Stomach smooth muscle (tissue), 2 donors: ENCODE measurements at regions not wholly inside any gene's neighbourhood (a gene's known extent, or its start where the extent isn't known, plus 50 kb on each side); places are given as distances from the start of the nearest gene placed in this dataset.

Experiments
- H3K27ac ChIP-seq: one replicate; pipeline ENCODE4 v1.7.0; 2013; ENCODE audit warnings: mild to moderate bottlenecking, low read length, inconsistent platforms
- H3K27me3 ChIP-seq, 2 donors: one replicate each; pipeline ENCODE4 v1.7.0; 2013; ENCODE audit warnings: low read length in 2 of 2; ENCODE audit not compliant: insufficient read depth in 2 of 2, control insufficient read depth in 1 of 2
- H3K36me3 ChIP-seq, 2 donors: one replicate each; pipeline ENCODE4 v1.7.0; 2013; ENCODE audit warnings: low read length in 2 of 2; ENCODE audit not compliant: control insufficient read depth in 2 of 2, insufficient read depth in 2 of 2
- H3K4me1 ChIP-seq: one replicate; pipeline ENCODE4 v1.7.0; 2013; ENCODE audit warnings: low read length; ENCODE audit not compliant: control insufficient read depth, insufficient read depth
- H3K4me3 ChIP-seq, 2 donors: one replicate each; pipeline ENCODE4 v1.7.0; 2013; ENCODE audit warnings: low read length in 2 of 2
- H3K9ac ChIP-seq, 2 donors: one replicate each; pipeline ENCODE4 v1.7.0; 2013; ENCODE audit warnings: low read length in 2 of 2, mild to moderate bottlenecking in 1 of 2
- H3K9me3 ChIP-seq, 2 donors: one replicate each; pipeline ENCODE4 v1.7.0; 2013; ENCODE audit warnings: low read length in 2 of 2; ENCODE audit not compliant: control insufficient read depth in 2 of 2
- donor health status: healthy.
- donor health status: Pancreatic carcinoma.

- no peaks in the 10 kb centered on the region for H3K36me3 ChIP-seq
- no peaks in the 10 kb centered on the region for H3K9me3 ChIP-seq
- no peak overlapping the region for H3K27ac ChIP-seq
- H3K4me1 ChIP-seq, result no peaks in the 10 kb centered on the region
- no peaks in the 10 kb centered on the region for H3K27me3 ChIP-seq
- H3K4me3 ChIP-seq, result no peak overlapping the region
- H3K9ac ChIP-seq, result no peak overlapping the region
Measured at GRCh38 chr2:52821631-52822030, 946.0 kb upstream of the CHAC2 start.

GRCh38 chr2:52818958-52819357 lies 948.6 kb upstream of the CHAC2 start:
- no peak overlapping the region for H3K4me3 ChIP-seq
- H3K9me3 ChIP-seq, result no peaks in the 10 kb centered on the region
- H3K9ac ChIP-seq, result no peak overlapping the region
- H3K27me3 ChIP-seq, result no peaks in the 10 kb centered on the region
- H3K4me1 ChIP-seq, result no peaks in the 10 kb centered on the region
- no peak overlapping the region for H3K27ac ChIP-seq
- H3K36me3 ChIP-seq, result no peaks in the 10 kb centered on the region

GRCh38 chr2:52810460-52810859 lies 957.1 kb upstream of the CHAC2 start:
- H3K36me3 ChIP-seq, result no peaks in the 10 kb centered on the region
- H3K9ac ChIP-seq, result no peak overlapping the region
- no peaks in the 10 kb centered on the region for H3K9me3 ChIP-seq
- no peak overlapping the region for H3K27ac ChIP-seq
- no peaks in the 10 kb centered on the region for H3K27me3 ChIP-seq
- no peak overlapping the region for H3K4me3 ChIP-seq
- no peaks in the 10 kb centered on the region for H3K4me1 ChIP-seq

GRCh38 chr2:52805901-52806410 lies 961.6 kb upstream of the CHAC2 start:
- no peaks in the 10 kb centered on the region for H3K36me3 ChIP-seq
- no peak overlapping the region for H3K9ac ChIP-seq
- H3K9me3 ChIP-seq, result peaks cover 0 to 2% of the 10 kb centered on the region in 2 donors
- no peak overlapping the region for H3K27ac ChIP-seq
- no peak overlapping the region for H3K4me3 ChIP-seq
- H3K4me1 ChIP-seq, result no peaks in the 10 kb centered on the region
- no peaks in the 10 kb centered on the region for H3K27me3 ChIP-seq

GRCh38 chr2:52794581-52794980 lies 973.0 kb upstream of the CHAC2 start:
- Histone ChIP-seq H3K9ac (no peak overlapping the region), H3K9me3 (no peaks in the 10 kb centered on the region), H3K27ac (no peak overlapping the region), H3K36me3 (no peaks in the 10 kb centered on the region), H3K4me3 (no peak overlapping the region), H3K4me1 (no peaks in the 10 kb centered on the region), H3K27me3 (no peaks in the 10 kb centered on the region)

GRCh38 chr2:52779446-52779845 lies 988.2 kb upstream of the CHAC2 start:
- H3K27me3 ChIP-seq, result no peaks in the 10 kb centered on the region
- H3K9me3 ChIP-seq, result no peaks in the 10 kb centered on the region
- H3K4me3 ChIP-seq, result no peak overlapping the region
- no peaks in the 10 kb centered on the region for H3K4me1 ChIP-seq
- no peak overlapping the region for H3K27ac ChIP-seq
- H3K9ac ChIP-seq, result no peak overlapping the region
- H3K36me3 ChIP-seq, result no peaks in the 10 kb centered on the region

GRCh38 chr2:52776571-52776970 lies 991.0 kb upstream of the CHAC2 start:
- Histone ChIP-seq H3K27me3 (no peaks in the 10 kb centered on the region), H3K27ac (no peak overlapping the region), H3K4me3 (no peak overlapping the region), H3K9ac (no peak overlapping the region), H3K36me3 (no peaks in the 10 kb centered on the region), H3K4me1 (no peaks in the 10 kb centered on the region), H3K9me3 (peaks cover 0 to 4% of the 10 kb centered on the region in 2 donors)

GRCh38 chr2:52775674-52776073 lies 991.9 kb upstream of the CHAC2 start:
- no peaks in the 10 kb centered on the region for H3K27me3 ChIP-seq
- no peaks in the 10 kb centered on the region for H3K4me1 ChIP-seq
- H3K27ac ChIP-seq, result no peak overlapping the region
- peaks cover 0 to 5% of the 10 kb centered on the region in 2 donors for H3K9me3 ChIP-seq
- no peaks in the 10 kb centered on the region for H3K36me3 ChIP-seq
- no peak overlapping the region for H3K4me3 ChIP-seq
- no peak overlapping the region for H3K9ac ChIP-seq

- H3K36me3 ChIP-seq, result no peaks in the 10 kb centered on the region
- H3K4me1 ChIP-seq, result no peaks in the 10 kb centered on the region
- H3K9me3 ChIP-seq, result no peaks in the 10 kb centered on the region
- H3K27ac ChIP-seq, result no peak overlapping the region
- H3K27me3 ChIP-seq, result no peaks in the 10 kb centered on the region
- no peak overlapping the region for H3K4me3 ChIP-seq
- no peak overlapping the region for H3K9ac ChIP-seq
Measured at GRCh38 chr2:52765735-52766134, 1001.9 kb upstream of the CHAC2 start.

- Histone ChIP-seq H3K27ac (no peak overlapping the region), H3K9ac (no peak overlapping the region), H3K9me3 (no peaks in the 10 kb centered on the region), H3K27me3 (no peaks in the 10 kb centered on the region), H3K36me3 (no peaks in the 10 kb centered on the region), H3K4me3 (no peak overlapping the region), H3K4me1 (no peaks in the 10 kb centered on the region)
Measured at GRCh38 chr2:52749764-52750163, 1017.8 kb upstream of the CHAC2 start.

- Histone ChIP-seq H3K27me3 (no peaks in the 10 kb centered on the region), H3K4me1 (no peaks in the 10 kb centered on the region), H3K9me3 (no peaks in the 10 kb centered on the region), H3K27ac (no peak overlapping the region), H3K4me3 (no peak overlapping the region), H3K36me3 (no peaks in the 10 kb centered on the region), H3K9ac (no peak overlapping the region)
Measured at GRCh38 chr2:52745144-52745543, 1022.5 kb upstream of the CHAC2 start.
